GM12892 (cell line): ENCODE measurements at regions not wholly inside any gene's neighbourhood (a gene's known extent, or its start where the extent isn't known, plus 50 kb on each side); places are given as distances from the start of the nearest gene placed in this dataset.

Source experiments
- DNase-seq: peaks from one replicate; pipeline ENCODE4 v3.0.0; 2011; ENCODE audit not compliant: insufficient read length
- FAIRE-seq: peaks from 2 replicates; lab custom pipeline; 2011; peaks lifted over from hg19 to GRCh38; lab: Jason Lieb, UNC
- POLR2A ChIP-seq: IDR thresholded peaks from 2 replicates; pipeline ENCODE4 v1.6.1; 2011; ENCODE audit warnings: low read depth, low read length, control low read depth
- POLR2AphosphoS5 ChIP-seq: IDR thresholded peaks from 2 replicates; pipeline ENCODE4 v1.6.1; 2011; ENCODE audit warnings: low read depth, low read length, control low read depth
- TAF1 ChIP-seq: IDR thresholded peaks from 2 replicates; pipeline ENCODE4 v1.6.1; 2011; ENCODE audit warnings: low read depth, mild to moderate bottlenecking, control low read depth, low read length, borderline replicate concordance

- FAIRE-seq (no peak), DNase-seq (no peak)
- TF ChIP-seq TAF1: no peak
- TF ChIP-seq POLR2AphosphoS5: no peak
- no peak for TF ChIP-seq POLR2A
Observed at GRCh38 chr6:75546381-75546780, 52.8 kb upstream of the FILIP1 start.

GRCh38 chr6:75550544-75551167 is 51.0 kb upstream of the SENP6 start:
- DNase-seq (no peak), FAIRE-seq (no peak)
- TF ChIP-seq POLR2A: no peak
- TF ChIP-seq TAF1: no peak
- TF ChIP-seq POLR2AphosphoS5: no peak

DNA sequence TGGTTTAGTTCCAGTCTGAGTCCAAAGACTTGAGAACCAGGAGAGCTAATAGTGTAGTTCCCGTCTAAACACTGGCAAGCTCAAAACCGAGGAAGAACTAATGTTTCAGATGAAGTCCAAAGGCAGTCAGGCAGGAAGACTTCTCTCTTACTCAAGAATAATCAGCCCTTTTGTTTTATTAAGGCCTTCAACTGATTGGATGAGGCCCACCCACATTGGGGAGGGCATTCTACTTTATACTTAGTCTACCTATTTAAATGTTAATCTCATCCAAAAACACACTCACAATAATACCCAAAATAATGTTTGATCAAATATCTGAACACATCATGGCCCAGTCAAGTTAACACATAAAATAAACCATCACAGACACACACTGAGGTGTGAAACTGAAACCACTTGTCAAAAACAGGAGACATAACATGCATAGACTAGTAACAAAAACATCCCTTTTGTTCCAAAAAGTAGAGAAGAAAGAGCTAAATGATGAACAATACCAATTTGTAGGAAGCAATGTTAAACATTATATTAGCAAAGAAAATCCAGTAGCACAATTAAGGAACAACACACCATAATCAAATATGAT is 50.2 kb upstream of the SENP6 start:
- FAIRE-seq (peak; percentile 78), DNase-seq (no peak)
- no peak for TF ChIP-seq TAF1
- no peak for TF ChIP-seq POLR2AphosphoS5
- no peak for TF ChIP-seq POLR2A
